Muscle layer of duodenum (tissue), 2 donors: ENCODE measurements at regions not wholly inside any gene's neighbourhood (a gene's known extent, or its start where the extent isn't known, plus 50 kb on each side); places are given as distances from the start of the nearest gene placed in this dataset.

Source experiments
- H3K27ac ChIP-seq: one replicate; pipeline ENCODE4 v1.7.0; 2013; ENCODE audit warnings: mild to moderate bottlenecking, low read length
- H3K27me3 ChIP-seq: one replicate; pipeline ENCODE4 v1.7.0; 2013; ENCODE audit warnings: low read depth, mild to moderate bottlenecking, control low read depth, low read length
- H3K36me3 ChIP-seq, 2 donors: one replicate each; pipeline ENCODE4 v1.7.0; 2013; ENCODE audit warnings: low read length in 2 of 2, control low read depth in 1 of 2, mild to moderate bottlenecking in 1 of 2; ENCODE audit not compliant: insufficient read depth in 2 of 2, control insufficient read depth in 1 of 2
- H3K4me1 ChIP-seq, 2 donors: one replicate each; pipeline ENCODE4 v1.7.0; 2013; ENCODE audit warnings: low read length in 2 of 2, mild to moderate bottlenecking in 2 of 2, control low read depth in 1 of 2, moderate library complexity in 1 of 2; ENCODE audit not compliant: insufficient read depth in 2 of 2, control insufficient read depth in 1 of 2
- H3K4me3 ChIP-seq, 2 donors: one replicate each; pipeline ENCODE4 v1.7.0; 2013; ENCODE audit warnings: low read length in 2 of 2, low read depth in 1 of 2, mild to moderate bottlenecking in 1 of 2
- H3K9me3 ChIP-seq, 2 donors: one replicate each; pipeline ENCODE4 v1.7.0; 2013; ENCODE audit warnings: low read length in 2 of 2, control low read depth in 1 of 2, mild to moderate bottlenecking in 1 of 2; ENCODE audit not compliant: control insufficient read depth in 1 of 2
- donor health status: healthy.

DNA sequence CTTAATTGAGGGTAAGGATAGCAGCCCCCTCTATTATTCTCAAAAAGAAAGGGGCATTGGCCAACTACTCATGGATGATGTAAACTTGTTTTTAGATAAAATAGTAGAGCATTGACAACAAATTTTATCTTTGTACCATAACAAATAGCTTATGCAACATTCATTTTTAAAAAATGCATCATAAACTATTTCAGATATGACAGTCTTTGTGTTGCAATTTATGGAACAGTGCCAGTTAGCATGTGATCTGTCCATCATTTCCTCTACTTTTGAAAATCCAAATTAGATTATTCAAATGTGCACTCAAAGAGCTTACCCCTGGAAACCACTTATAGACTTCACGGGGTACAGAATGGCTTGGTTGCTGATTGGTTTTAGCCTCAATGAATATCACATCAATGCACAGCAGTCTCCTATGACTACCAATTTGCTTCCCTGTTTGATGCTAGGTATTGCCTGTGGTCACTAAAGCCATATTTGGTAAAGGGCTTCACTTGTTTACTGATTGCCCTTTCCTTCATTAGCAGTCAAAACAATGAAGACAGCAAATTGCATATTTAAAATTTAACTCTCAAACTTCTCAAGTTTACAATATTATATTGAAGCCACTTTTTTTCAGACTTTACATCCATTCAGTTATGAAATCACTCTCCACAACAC is 274.9 kb upstream of the MGAT4C start:
- H3K36me3 ChIP-seq = no peaks in the 10 kb centered on the region
- H3K27me3 ChIP-seq = no peaks in the 10 kb centered on the region
- H3K4me3 ChIP-seq = no peak overlapping the region
- H3K27ac ChIP-seq = no peak overlapping the region
- peaks cover 0 to 2% of the 10 kb centered on the region in 2 donors for H3K9me3 ChIP-seq
- no peaks in the 10 kb centered on the region for H3K4me1 ChIP-seq

DNA sequence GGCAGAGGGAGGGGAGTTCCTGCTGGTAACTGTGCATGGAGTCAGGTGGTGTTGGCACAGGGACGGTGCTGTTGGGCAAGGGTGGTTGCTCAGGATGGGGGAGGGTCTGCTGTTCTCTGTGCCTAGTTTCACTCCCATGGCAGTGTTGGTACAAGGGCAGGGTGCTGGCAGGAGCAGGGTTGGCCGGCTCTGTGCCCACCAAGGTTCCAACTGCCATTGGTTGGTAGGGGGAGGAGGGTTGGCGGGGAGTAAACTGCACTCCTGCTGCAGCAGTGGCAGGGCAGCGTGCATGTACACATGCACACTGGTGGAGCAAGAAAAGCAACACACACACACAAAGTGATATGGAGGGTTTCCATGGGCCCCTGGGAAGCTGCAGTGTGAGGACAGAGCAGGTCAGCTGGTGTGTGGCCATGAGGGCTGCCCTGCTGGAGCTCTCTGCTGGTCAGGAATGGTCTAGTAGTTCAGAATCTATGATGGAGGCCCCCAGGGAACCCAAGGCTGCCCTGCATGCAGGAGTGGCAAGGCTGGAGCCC is 269.9 kb upstream of the MGAT4C start:
- H3K4me1 ChIP-seq = no peaks in the 10 kb centered on the region
- peaks cover 0 to 15% of the 10 kb centered on the region in 2 donors for H3K9me3 ChIP-seq
- no peak overlapping the region for H3K4me3 ChIP-seq
- H3K27ac ChIP-seq = no peak overlapping the region
- no peaks in the 10 kb centered on the region for H3K36me3 ChIP-seq
- H3K27me3 ChIP-seq = no peaks in the 10 kb centered on the region

DNA sequence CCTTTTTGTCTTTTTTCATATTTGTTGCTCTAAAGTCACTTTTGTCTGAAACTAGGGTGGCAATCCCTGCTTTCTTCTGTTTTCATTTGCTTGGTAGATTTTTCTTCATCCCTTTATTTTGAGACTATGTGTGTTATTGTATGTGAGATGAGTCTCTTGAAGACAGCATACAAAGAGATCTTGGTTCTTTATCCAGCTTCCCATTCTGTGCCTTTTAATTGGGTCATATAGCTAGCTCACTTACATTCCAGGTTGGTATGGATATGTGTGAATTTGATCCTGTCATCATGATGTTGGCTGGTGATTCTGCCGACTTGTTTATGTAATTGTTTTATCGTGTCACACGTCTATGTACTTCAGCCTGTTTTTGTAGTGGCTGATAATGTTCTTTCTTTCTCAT is 267.7 kb upstream of the MGAT4C start:
- no peak overlapping the region for H3K4me3 ChIP-seq
- no peak overlapping the region for H3K27ac ChIP-seq
- H3K9me3 ChIP-seq = peaks cover 0 to 13% of the 10 kb centered on the region in 2 donors
- no peaks in the 10 kb centered on the region for H3K27me3 ChIP-seq
- no peaks in the 10 kb centered on the region for H3K4me1 ChIP-seq
- H3K36me3 ChIP-seq = no peaks in the 10 kb centered on the region

DNA sequence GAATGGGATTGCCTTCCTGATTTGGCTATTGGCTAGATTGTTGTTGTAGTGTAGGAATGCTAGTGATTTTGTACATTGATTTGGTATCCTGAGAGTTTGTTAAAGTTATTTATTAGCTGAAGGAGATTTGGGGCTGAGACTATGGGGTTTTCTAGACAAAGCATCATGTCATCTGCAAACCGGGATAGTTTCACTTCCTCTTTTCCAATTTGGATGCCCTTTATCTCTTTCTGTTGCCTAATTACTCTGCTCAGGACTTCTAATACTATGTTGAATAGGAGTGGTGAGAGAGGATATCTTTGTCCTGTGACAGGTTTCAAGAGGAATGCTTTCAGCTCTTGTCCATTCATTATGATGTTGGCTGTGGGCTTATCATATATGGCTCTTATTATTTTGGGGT is 265.7 kb upstream of the MGAT4C start:
- no peak overlapping the region for H3K4me3 ChIP-seq
- H3K36me3 ChIP-seq = no peaks in the 10 kb centered on the region
- no peaks in the 10 kb centered on the region for H3K27me3 ChIP-seq
- no peaks in the 10 kb centered on the region for H3K4me1 ChIP-seq
- no peak overlapping the region for H3K27ac ChIP-seq
- H3K9me3 ChIP-seq = peaks cover 0 to 13% of the 10 kb centered on the region in 2 donors

DNA sequence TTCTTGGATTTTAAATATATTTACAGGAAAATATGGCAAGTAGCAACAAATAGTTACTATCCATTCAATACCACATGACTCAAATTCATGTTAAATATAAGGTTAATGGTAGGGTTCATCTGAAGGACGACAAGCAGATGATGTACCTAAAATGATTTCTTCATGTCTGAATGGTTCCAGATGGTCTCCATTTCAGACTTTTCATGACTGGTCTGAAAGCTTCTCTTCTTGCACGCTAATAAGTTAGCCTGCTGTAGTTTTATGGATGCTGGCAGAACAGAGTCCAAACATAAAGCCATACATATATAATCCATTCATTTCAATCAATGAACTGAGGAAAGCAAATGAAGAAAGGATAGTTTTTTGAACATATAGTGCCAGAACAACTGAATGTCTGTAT is 257.0 kb upstream of the MGAT4C start:
- no peaks in the 10 kb centered on the region for H3K9me3 ChIP-seq
- H3K36me3 ChIP-seq = no peaks in the 10 kb centered on the region
- H3K4me3 ChIP-seq = no peak overlapping the region
- no peaks in the 10 kb centered on the region for H3K4me1 ChIP-seq
- no peak overlapping the region for H3K27ac ChIP-seq
- H3K27me3 ChIP-seq = no peaks in the 10 kb centered on the region

DNA sequence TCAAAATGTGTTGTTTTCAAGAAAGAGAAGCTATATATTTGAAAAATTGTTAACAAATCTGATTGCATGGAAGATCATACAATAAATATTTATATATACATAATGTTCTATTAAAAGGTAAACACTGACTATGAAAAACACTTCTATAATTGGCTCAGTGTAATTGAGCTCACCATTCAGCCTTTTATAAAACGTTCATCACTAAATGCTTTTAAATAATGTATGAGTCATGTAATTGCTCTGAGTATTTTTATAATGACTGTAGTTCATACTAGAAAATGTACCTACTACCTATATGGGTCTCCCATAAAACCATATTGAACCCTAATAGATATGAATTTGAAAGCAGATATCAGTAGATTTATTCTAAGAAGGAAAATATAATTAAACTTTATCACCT is 240.4 kb upstream of the MGAT4C start:
- H3K4me1 ChIP-seq = no peaks in the 10 kb centered on the region
- H3K4me3 ChIP-seq = no peak overlapping the region
- no peaks in the 10 kb centered on the region for H3K27me3 ChIP-seq
- H3K27ac ChIP-seq = no peak overlapping the region
- H3K36me3 ChIP-seq = no peaks in the 10 kb centered on the region
- no peaks in the 10 kb centered on the region for H3K9me3 ChIP-seq

DNA sequence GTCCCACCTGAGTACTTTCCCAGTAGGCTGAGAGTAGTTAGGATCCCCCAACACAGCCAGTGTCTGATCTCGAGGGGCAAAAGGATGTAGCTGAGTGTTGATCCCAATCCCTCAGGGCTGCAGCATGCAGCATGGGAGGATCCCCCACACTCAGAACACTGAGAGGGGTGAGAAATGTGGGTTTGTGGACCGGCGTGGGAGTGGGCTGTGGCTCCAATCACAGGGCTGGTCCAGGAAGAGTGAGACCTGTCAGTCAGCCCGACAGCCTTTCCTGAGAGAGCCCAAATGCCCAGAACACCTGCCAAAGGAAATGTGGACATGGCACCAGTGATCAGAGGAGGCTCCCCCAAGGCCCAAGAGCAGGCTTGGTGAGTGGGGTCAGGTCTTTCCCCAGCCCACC is 228.3 kb upstream of the MGAT4C start:
- Histone ChIP-seq H3K27me3 (no peaks in the 10 kb centered on the region), H3K4me1 (no peaks in the 10 kb centered on the region), H3K27ac (no peak overlapping the region), H3K4me3 (no peak overlapping the region), H3K36me3 (no peaks in the 10 kb centered on the region), H3K9me3 (peaks cover 3 to 4% of the 10 kb centered on the region in 2 donors)

DNA sequence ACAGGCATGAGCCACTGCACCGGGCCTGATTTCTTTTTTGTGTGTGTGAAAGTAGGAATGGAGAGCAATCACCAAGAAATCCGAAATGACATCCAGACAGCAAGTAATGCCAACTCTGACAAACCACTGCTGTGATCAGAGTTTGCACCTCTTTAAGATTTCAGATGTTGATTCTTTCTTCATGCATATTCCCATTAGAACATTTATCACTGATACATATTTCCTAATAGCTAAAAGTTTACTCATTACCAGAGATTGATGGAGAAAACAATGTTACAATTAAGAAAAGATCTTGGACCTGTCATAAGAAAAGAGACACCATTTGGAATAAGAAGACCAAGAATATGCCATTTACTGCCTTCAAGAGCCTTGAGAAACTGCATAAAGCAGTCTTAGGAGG is 217.0 kb upstream of the MGAT4C start:
- Histone ChIP-seq H3K4me3 (no peak overlapping the region), H3K9me3 (peaks cover 0 to 2% of the 10 kb centered on the region in 2 donors), H3K27me3 (no peaks in the 10 kb centered on the region), H3K36me3 (no peaks in the 10 kb centered on the region), H3K4me1 (no peaks in the 10 kb centered on the region), H3K27ac (no peak overlapping the region)

DNA sequence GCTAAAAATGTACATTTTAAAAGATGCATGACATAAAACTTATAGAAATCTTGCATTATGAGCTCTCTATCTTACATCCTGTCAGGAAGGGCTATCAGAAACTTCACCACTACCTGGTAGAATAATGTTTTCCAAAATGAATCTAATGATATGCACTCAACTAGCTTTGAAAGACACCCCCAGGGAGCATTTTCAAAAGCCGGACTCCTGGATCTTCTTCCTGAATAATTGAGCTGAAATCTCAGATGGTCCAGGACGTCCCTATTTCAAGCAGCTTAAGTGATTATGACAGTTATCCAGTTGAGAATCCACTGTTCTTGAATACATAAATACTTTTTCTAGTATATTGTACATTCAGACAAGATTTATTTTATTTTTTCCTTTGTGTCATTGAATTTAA is 200.6 kb upstream of the MGAT4C start:
- no peaks in the 10 kb centered on the region for H3K4me1 ChIP-seq
- no peaks in the 10 kb centered on the region for H3K36me3 ChIP-seq
- no peaks in the 10 kb centered on the region for H3K27me3 ChIP-seq
- H3K27ac ChIP-seq = no peak overlapping the region
- H3K4me3 ChIP-seq = no peak overlapping the region
- no peaks in the 10 kb centered on the region for H3K9me3 ChIP-seq

DNA sequence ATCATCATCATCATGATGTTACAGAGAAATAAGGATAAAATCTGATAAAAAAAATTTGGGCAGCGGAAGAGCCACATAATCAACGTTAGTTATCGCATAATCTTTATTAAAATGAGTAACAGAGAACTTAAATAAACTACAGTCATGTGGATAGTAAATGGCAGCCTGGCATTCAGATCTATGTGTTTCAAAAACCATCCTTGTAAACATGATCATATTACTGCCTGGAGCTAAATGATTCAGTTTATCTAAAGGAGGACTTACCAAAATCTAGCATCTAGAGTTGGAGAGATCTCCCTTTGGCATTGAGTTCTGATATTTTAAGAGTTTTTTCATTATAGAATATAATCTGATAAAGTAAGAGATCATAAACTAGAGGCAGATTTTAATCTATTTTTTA is 200.1 kb upstream of the MGAT4C start:
- Histone ChIP-seq H3K4me1 (no peaks in the 10 kb centered on the region), H3K27ac (no peak overlapping the region), H3K4me3 (no peak overlapping the region), H3K27me3 (no peaks in the 10 kb centered on the region), H3K36me3 (no peaks in the 10 kb centered on the region), H3K9me3 (no peaks in the 10 kb centered on the region)

DNA sequence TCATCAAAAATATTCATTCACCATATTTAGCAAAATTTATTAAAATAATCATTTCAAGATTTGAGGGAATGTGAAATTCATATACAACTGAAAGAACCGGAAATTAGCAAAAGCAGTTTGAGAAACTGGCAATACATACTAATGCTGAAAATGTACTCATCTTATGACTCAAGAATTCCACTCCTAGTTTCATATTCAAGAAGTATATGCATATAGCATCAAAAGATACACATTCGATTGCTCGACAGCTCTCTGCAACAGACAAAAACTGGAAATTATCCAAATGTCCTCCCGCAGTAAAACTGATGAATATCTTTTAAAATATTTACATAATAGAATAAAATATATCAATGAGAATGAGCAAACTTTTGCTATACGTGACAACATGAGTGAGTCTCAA is 189.2 kb upstream of the MGAT4C start:
- Histone ChIP-seq H3K4me3 (no peak overlapping the region), H3K27me3 (no peaks in the 10 kb centered on the region), H3K27ac (no peak overlapping the region), H3K4me1 (no peaks in the 10 kb centered on the region), H3K9me3 (no peaks in the 10 kb centered on the region), H3K36me3 (no peaks in the 10 kb centered on the region)

DNA sequence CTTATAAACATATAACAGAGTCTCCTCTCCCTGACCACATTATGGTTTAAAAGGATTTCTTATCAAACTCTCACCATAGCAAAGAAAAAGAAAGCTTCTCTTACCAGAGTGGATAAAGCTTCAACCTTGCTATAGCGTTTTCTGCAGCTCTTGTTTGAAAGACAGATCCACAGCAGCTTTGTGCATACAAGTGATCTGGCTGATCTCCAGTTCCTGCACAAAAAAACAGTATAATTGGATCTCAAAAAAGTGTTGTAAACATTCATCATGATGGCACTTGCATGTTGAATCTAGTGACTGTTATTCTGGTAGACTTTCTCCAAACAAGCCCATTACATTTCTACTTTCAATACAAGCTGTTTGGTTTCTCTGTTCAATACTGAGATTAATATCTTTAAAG is 178.9 kb upstream of the MGAT4C start:
- peaks cover 4 to 7% of the 10 kb centered on the region in 2 donors for H3K9me3 ChIP-seq
- H3K4me3 ChIP-seq = no peak overlapping the region
- H3K27ac ChIP-seq = no peak overlapping the region
- H3K36me3 ChIP-seq = no peaks in the 10 kb centered on the region
- no peaks in the 10 kb centered on the region for H3K27me3 ChIP-seq
- H3K4me1 ChIP-seq = no peaks in the 10 kb centered on the region
